GM12878 (cell line): ENCODE measurements at regions not wholly inside any gene's neighbourhood (a gene's known extent, or its start where the extent isn't known, plus 50 kb on each side); places are given as distances from the start of the nearest gene placed in this dataset.

ENCODE experiments used
- ATAC-seq: fragments of 200-7000 bp; cut with Tn5 transposase; 3 replicates; pipeline ENCODE4 v1.9.1; 2020; ENCODE audit warnings: mild to moderate bottlenecking, moderate library complexity
- BruUV-seq: library from RNA; stranded (reverse); fragments of 400-500 nt; replicated peaks from 2 replicates; lab custom pipeline; 2021; lab: Mats Ljungman, UMichigan
- CTCF ChIA-PET: fragments of 300-600 bp; sonication (Branson Sonifier 250); formaldehyde crosslinking; extraction: SDS; loops from one replicate; lab custom pipeline; 2021; ENCODE audit warnings: inconsistent platforms; lab: Yijun Ruan, JAX
- POLR2A ChIA-PET: fragments of 350-600 bp; formaldehyde crosslinking; extraction: SDS; loops from one replicate; lab custom pipeline; 2021; ENCODE audit warnings: inconsistent platforms; lab: Charles Lee
- RAD21 ChIA-PET: fragments of 300-600 bp; sonication (Branson Sonifier 250); formaldehyde crosslinking; loops from one replicate; lab custom pipeline; 2023; ENCODE audit warnings: antibody characterized with exemption; ENCODE audit not compliant: unreplicated experiment; lab: Charles Lee
- SMC1A ChIA-PET: fragments of 300-600 bp; sonication (Branson Sonifier 250); formaldehyde crosslinking; loops from one replicate; lab custom pipeline; 2023; ENCODE audit not compliant: unreplicated experiment, uncharacterized antibody; lab: Charles Lee
- DNase-seq: peaks from one replicate; pipeline ENCODE4 v3.0.0-alpha.2; 2011; ENCODE audit warnings: low read depth, low spot score
- FAIRE-seq: peaks from 3 replicates; lab custom pipeline; 2011; peaks lifted over from hg19 to GRCh38; lab: Jason Lieb, UNC
- H2AFZ ChIP-seq: 2 replicates; pipeline ENCODE4 v1.6.0; 2011; ENCODE audit warnings: low read depth, low read length, control low read depth; ENCODE audit not compliant: control insufficient read depth
- H3K27ac ChIP-seq: 2 replicates; pipeline ENCODE4 v1.5.1; 2011; ENCODE audit warnings: control low read depth; ENCODE audit not compliant: control insufficient read depth, insufficient read depth
- H3K27me3 ChIP-seq, 2 experiments: replicated peaks in 1 of 2; 2 replicates each; pipeline versions ENCODE4 v1.6.0 to v1.6.1; 2011; ENCODE audit warnings: low read length in 1 of 2; ENCODE audit not compliant: control insufficient read depth in 2 of 2, insufficient read depth in 2 of 2
- H3K36me3 ChIP-seq, 2 experiments: 2 replicates each; pipeline ENCODE4 v1.5.1; 2011; ENCODE audit warnings: low read length in 1 of 2; ENCODE audit not compliant: control insufficient read depth in 2 of 2, insufficient read depth in 2 of 2
- H3K4me1 ChIP-seq: 2 replicates; pipeline ENCODE4 v1.6.1; 2011; ENCODE audit warnings: mild to moderate bottlenecking, low read length, moderate library complexity, mixed read lengths; ENCODE audit not compliant: control insufficient read depth, insufficient read depth
- H3K4me2 ChIP-seq: 2 replicates; pipeline ENCODE4 v1.6.0; 2011; ENCODE audit warnings: control low read depth; ENCODE audit not compliant: control insufficient read depth, insufficient read depth
- H3K4me3 ChIP-seq: fragments of 200-600 bp; sonication (generic); 2 replicates; pipeline ENCODE4 v1.5.1; 2016
- H3K79me2 ChIP-seq: 2 replicates; pipeline ENCODE4 v1.6.0; 2011; ENCODE audit warnings: low read length; ENCODE audit not compliant: control insufficient read depth, insufficient read depth
- H3K9ac ChIP-seq: 2 replicates; pipeline ENCODE4 v1.8.0; 2011; ENCODE audit warnings: low read length, control low read depth, mixed read lengths; ENCODE audit not compliant: control insufficient read depth, insufficient read depth
- H3K9me3 ChIP-seq: replicated peaks from 3 replicates; pipeline ENCODE4 v1.5.1; 2011; ENCODE audit warnings: mild to moderate bottlenecking, low read length; ENCODE audit not compliant: control insufficient read depth, insufficient read depth
- H4K20me1 ChIP-seq: 2 replicates; pipeline ENCODE4 v1.6.0; 2011; ENCODE audit not compliant: control insufficient read depth, insufficient read depth
- ETV6 ChIP-seq, 2 experiments: fragments of 450-650 bp in 1 of 2; IDR thresholded peaks in 1 of 2; conservative IDR thresholded peaks in 1 of 2; 2 replicates each; pipeline ENCODE4 v1.6.1; 2014; ENCODE audit warnings: antibody characterized with exemption in 1 of 2, borderline replicate concordance in 1 of 2, low read depth in 1 of 2, mild to moderate bottlenecking in 1 of 2, moderate library complexity in 1 of 2
- FOS ChIP-seq: IDR thresholded peaks from 3 replicates; pipeline ENCODE4 v1.6.1; 2011; ENCODE audit warnings: borderline replicate concordance; ENCODE audit not compliant: insufficient read length; ENCODE audit errors: extremely low read depth
- GATAD2B ChIP-seq: fragments of 450-650 bp; conservative IDR thresholded peaks from 2 replicates; pipeline ENCODE4 v1.6.1; 2017; ENCODE audit warnings: low read depth, mild to moderate bottlenecking, moderate library complexity
- MEF2B ChIP-seq: fragments of 450-650 bp; IDR thresholded peaks from 2 replicates; pipeline ENCODE4 v1.6.1; 2018; ENCODE audit warnings: mild to moderate bottlenecking, moderate library complexity; ENCODE audit not compliant: partially characterized antibody, poor library complexity, severe bottlenecking
- MYC ChIP-seq: IDR thresholded peaks from 2 replicates; pipeline ENCODE4 v1.6.1; 2011; ENCODE audit warnings: mild to moderate bottlenecking, low read length, moderate library complexity, inconsistent platforms; ENCODE audit not compliant: insufficient read depth, insufficient replicate concordance, insufficient read length, severe bottlenecking
- RCOR1 ChIP-seq: conservative IDR thresholded peaks from 2 replicates; pipeline ENCODE4 v1.6.1; 2012; ENCODE audit warnings: low read depth, low read length, improper control_type of control experiment
- SP1 ChIP-seq: IDR thresholded peaks from one replicate; pipeline ENCODE4 v1.6.1; 2011; ENCODE audit warnings: low read depth, low read length
- STAT3 ChIP-seq: IDR thresholded peaks from 2 replicates; pipeline ENCODE4 v1.6.1; 2011; ENCODE audit warnings: low read depth, low read length, improper control_type of control experiment
- ZNF384 ChIP-seq: IDR thresholded peaks from 2 replicates; pipeline ENCODE4 v1.6.1; 2012; ENCODE audit warnings: low read depth, mild to moderate bottlenecking, low read length, improper control_type of control experiment, borderline replicate concordance
- WGBS: methylation state at CpG from one replicate; pipeline ENCODE4 v1.1.6; 2016; ENCODE audit warnings: low lambda C conversion rate; ENCODE audit not compliant: insufficient replicate concordance, insufficient coverage; ENCODE audit errors: missing lambda C conversion rate; 5-methylcytosine and 5-hydroxymethylcytosine counted together
- in situ Hi-C: fragments of 300-500 bp; cut with MboI; formaldehyde crosslinking; loops from 9 replicates; pipeline ENCODE4 v1.14.3; 2018; ENCODE audit warnings: mixed read lengths
- intact Hi-C: fragments of 100-400 bp; cut with micrococcal nuclease; formaldehyde crosslinking; loops from one replicate; pipeline ENCODE4 v1.14.2; 2022; ENCODE audit not compliant: unreplicated experiment
- TF ChIP-seq, protein P1 (sequence below): fragments of 450-650 bp; IDR thresholded peaks from 2 replicates; pipeline ENCODE4 v1.6.1; 2016; ENCODE audit warnings: mild to moderate bottlenecking, moderate library complexity, borderline replicate concordance
- TF ChIP-seq, protein P2 (sequence below): fragments of 450-650 bp; IDR thresholded peaks from 2 replicates; pipeline ENCODE4 v1.6.1; 2014; ENCODE audit warnings: mild to moderate bottlenecking

DNA sequence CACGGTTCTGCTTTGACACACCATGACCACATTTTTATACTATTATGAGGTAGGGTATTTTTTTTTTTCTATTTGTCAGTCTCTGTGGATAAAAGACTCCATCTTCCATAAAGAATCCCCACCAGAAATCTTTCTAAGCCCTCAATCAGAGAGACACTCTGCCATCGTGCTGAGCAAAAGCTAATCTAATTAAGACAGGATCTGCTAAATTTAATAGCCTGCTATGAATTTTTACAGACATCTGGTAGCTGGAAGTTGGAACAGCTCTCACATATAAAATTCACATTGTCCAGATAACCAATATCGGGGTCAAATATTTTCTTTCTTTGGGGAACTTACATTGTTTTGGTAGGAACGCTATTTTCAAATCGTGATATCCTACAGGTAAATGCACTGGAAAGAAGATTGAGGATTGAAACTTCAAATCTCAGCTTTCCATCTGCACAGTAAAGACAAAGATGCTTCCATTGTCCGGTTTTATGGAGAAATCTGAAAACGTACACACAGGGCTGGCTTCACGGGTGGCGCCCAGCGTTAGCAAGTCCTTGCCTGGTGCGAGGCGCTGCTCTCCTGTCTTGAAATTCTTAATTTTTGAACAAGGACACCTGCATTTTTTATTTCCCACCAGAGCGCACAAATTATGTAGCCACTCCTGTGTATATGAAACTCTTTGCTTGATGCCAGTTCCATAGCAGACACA lies 573.8 kb upstream of the NOX3 start:
- ChIA-PET SMC1A (no interaction called here), RAD21 (no interaction called here), POLR2A (no interaction called here), CTCF (no interaction called here)
- Histone ChIP-seq H3K79me2 (no peaks in the 10 kb centered on the region), H3K9me3 (no peaks in the 10 kb centered on the region; the same call in 2 of the 3 replicates), H4K20me1 (no peaks in the 10 kb centered on the region), H3K4me2 (no peak overlapping the region), H3K4me3 (no peak overlapping the region), H3K9ac (no peak overlapping the region), H3K27ac (no peak overlapping the region), H3K36me3 (no peaks in the 10 kb centered on the region), H3K27me3 (no peaks in the 10 kb centered on the region), H3K4me1 (no peaks in the 10 kb centered on the region), H2AFZ (no peak overlapping the region)
- BruUV-seq, result no TSS peak
- FAIRE-seq, result no peak
- intact Hi-C loops, result no loop called here
- in situ Hi-C loops, result no loop called here
- ATAC-seq, result no peak
- WGBS, result 54% methylated on average over 13 of the region's 13 CpGs
- DNase-seq, result no peak
- TF ChIP-seq, protein P1, sequence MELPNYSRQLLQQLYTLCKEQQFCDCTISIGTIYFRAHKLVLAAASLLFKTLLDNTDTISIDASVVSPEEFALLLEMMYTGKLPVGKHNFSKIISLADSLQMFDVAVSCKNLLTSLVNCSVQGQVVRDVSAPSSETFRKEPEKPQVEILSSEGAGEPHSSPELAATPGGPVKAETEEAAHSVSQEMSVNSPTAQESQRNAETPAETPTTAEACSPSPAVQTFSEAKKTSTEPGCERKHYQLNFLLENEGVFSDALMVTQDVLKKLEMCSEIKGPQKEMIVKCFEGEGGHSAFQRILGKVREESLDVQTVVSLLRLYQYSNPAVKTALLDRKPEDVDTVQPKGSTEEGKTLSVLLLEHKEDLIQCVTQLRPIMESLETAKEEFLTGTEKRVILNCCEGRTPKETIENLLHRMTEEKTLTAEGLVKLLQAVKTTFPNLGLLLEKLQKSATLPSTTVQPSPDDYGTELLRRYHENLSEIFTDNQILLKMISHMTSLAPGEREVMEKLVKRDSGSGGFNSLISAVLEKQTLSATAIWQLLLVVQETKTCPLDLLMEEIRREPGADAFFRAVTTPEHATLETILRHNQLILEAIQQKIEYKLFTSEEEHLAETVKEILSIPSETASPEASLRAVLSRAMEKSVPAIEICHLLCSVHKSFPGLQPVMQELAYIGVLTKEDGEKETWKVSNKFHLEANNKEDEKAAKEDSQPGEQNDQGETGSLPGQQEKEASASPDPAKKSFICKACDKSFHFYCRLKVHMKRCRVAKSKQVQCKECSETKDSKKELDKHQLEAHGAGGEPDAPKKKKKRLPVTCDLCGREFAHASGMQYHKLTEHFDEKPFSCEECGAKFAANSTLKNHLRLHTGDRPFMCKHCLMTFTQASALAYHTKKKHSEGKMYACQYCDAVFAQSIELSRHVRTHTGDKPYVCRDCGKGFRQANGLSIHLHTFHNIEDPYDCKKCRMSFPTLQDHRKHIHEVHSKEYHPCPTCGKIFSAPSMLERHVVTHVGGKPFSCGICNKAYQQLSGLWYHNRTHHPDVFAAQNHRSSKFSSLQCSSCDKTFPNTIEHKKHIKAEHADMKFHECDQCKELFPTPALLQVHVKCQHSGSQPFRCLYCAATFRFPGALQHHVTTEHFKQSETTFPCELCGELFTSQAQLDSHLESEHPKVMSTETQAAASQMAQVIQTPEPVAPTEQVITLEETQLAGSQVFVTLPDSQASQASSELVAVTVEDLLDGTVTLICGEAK, result no peak
- TF ChIP-seq STAT3 (no peak), SP1 (no peak), GATAD2B (no peak), FOS (no peak), MYC (no peak), ETV6 (conservative IDR thresholded peaks at IDR 0.05 in 1 of 2, IDR thresholded peaks at IDR 0.05 in 1 of 2; ENCODE audit: borderline replicate concordance in 1 of 2, low read depth in 1 of 2) (no peak), RCOR1 (no peak), ZNF384 (no peak), MEF2B (no peak)
- TF ChIP-seq, protein P2, sequence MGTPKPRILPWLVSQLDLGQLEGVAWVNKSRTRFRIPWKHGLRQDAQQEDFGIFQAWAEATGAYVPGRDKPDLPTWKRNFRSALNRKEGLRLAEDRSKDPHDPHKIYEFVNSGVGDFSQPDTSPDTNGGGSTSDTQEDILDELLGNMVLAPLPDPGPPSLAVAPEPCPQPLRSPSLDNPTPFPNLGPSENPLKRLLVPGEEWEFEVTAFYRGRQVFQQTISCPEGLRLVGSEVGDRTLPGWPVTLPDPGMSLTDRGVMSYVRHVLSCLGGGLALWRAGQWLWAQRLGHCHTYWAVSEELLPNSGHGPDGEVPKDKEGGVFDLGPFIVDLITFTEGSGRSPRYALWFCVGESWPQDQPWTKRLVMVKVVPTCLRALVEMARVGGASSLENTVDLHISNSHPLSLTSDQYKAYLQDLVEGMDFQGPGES, result no peak
